ENCODE measurements at regions not wholly inside any gene's neighbourhood (a gene's known extent, or its start where the extent isn't known, plus 50 kb on each side); places are given as distances from the start of the nearest gene placed in this dataset.

DNA sequence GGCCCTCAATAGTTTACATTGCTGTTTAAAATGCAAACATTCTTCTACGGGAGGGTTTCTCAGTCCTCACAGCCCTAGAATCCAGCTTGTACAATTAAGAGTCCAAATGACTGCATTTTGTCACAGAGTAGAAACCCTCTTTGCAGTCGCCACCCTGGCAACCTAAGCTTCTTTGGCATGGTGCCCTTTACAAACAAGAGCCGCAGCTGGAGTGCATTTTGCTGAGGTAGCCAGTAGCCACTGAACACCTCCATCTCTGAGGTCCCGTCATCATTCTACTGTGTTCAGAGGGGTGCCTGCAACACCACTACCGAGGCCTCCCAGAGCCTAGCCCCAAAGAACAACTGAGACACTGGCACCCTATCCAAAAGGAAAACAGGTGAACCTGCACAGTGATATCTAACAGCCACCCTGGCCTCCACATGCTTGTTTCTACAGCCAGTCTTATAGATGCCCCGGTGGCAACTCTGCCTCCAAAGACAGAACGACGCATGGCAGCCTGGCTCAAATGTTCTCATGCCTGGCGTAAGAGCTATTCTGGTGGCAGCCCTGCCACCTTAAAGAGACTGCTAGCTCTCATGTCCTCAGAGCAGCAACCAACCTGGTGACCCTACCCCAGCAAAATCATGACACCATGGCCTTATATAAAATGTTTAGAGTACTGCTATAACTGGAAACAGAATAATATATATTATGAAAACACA is 801.9 kb downstream of the TECRL start:
- Histone ChIP-seq H3K36me3 (ENCODE audit: insufficient read depth) (no peaks in the 10 kb centered on the region), H3K4me1 (ENCODE audit: insufficient read depth) (no peaks in the 10 kb centered on the region), H3K4me3 (ENCODE audit: low read depth, low read length) (no peak overlapping the region), H3K27ac (ENCODE audit: low read depth) (no peak overlapping the region)
- DNase-seq (ENCODE audit: extremely low spot score): no peak
- 68% methylated on average over 9 of the region's 9 CpGs for WGBS

DNA sequence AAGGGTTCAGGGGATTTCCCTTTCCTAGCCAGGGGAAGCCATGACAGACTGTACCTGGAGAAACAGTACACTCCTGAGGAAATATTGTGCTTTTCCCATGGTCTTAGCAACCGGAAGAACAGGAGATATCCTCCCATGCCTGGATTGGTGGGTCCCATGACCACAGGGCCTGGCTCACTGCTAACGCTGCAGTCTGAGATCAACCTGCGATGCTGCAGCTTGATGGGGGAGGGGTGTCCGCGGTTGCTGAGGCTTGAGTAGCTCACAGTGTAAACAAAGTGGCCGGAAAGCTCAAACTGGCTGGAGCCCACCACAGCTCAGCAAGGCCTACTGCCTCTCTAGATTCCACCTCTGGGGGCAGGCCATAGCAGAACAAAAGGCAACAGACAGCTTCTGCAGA is 819.5 kb downstream of the TECRL start:
- Histone ChIP-seq H3K4me1 (ENCODE audit: insufficient read depth) (no peaks in the 10 kb centered on the region), H3K4me3 (ENCODE audit: low read depth, low read length) (no peak overlapping the region), H3K36me3 (ENCODE audit: insufficient read depth) (no peaks in the 10 kb centered on the region), H3K27ac (ENCODE audit: low read depth) (no peak overlapping the region)
- DNase-seq (ENCODE audit: extremely low spot score): no peak
- WGBS: 65% methylated on average over 6 of the region's 6 CpGs

- H3K36me3 ChIP-seq (ENCODE audit: insufficient read depth): no peaks in the 10 kb centered on the region
These were observed 825.7 kb downstream of the TECRL start for GRCh38 chr4:63583561-63583960.

DNA sequence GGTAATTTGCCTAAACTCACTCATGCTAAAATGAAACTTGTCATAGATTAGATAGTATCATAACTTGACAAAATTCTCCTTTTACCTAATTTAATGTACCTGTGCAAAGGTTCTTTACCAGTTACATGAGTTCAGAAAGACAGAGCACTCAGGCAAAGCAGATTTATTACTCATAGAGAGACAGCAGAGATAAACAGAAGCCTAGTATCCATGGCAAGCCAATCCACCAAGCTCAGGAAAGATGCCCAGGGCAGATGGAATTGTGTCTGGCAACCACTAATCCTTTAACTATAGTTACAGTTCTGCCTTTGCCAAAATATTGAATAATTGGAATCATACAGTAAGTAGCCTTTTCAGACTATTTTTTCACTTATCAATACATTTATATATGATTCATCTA is 826.2 kb downstream of the TECRL start:
- Histone ChIP-seq H3K4me3 (ENCODE audit: low read depth, low read length) (no peak overlapping the region), H3K27ac (ENCODE audit: low read depth) (no peak overlapping the region), H3K36me3 (ENCODE audit: insufficient read depth) (no peaks in the 10 kb centered on the region), H3K4me1 (ENCODE audit: insufficient read depth) (no peaks in the 10 kb centered on the region)
- no peak for DNase-seq (ENCODE audit: extremely low spot score)

More at GRCh38 chr4:63583561-63583960, 825.7 kb downstream of the TECRL start:
- DNase-seq (ENCODE audit: extremely low spot score): no peak
- WGBS: 51% methylated on average over 2 of the region's 2 CpGs
- Histone ChIP-seq H3K27ac (ENCODE audit: low read depth) (no peak overlapping the region), H3K4me1 (ENCODE audit: insufficient read depth) (no peaks in the 10 kb centered on the region), H3K4me3 (ENCODE audit: low read depth, low read length) (no peak overlapping the region)

DNA sequence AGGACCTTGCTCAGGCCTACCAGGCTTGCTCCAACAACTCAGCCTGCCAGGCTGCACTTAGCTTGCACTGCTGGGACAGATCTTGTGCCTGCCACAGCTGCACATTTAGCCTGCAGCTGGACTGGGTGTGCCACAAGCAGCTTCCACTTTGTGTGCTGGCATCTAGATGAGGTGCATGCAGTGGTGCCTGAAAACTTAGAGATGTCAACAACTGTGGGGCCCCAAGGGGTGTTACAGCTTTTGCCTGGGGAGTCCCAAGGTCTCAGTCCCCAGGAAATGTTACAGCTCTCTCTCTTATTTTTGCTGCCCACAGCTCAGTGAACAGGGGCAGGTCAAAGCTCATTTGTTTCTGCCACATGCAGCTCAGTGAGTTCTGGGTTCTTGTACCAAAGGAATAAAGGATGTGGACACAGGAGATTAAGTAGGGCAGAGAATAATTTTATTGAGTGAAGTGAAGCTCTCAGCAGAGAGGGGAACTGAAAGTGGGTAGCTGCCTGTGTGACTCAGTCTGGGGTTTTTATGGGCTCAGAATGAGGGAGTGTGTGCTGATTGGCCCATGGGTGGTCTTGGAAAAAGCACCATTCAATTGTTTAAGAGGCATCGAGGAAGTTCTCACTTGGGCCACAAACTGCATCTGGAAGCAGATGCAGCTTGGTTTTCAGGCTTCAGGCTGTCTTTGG is 828.3 kb downstream of the TECRL start:
- H3K4me1 ChIP-seq (ENCODE audit: insufficient read depth): no peaks in the 10 kb centered on the region
- no peaks in the 10 kb centered on the region for H3K36me3 ChIP-seq (ENCODE audit: insufficient read depth)
- H3K4me3 ChIP-seq (ENCODE audit: low read depth, low read length): no peak overlapping the region
- no peak overlapping the region for H3K27ac ChIP-seq (ENCODE audit: low read depth)
- WGBS: 27% methylated on average over 1 of the region's 1 CpG
- no peak for DNase-seq (ENCODE audit: extremely low spot score)

DNA sequence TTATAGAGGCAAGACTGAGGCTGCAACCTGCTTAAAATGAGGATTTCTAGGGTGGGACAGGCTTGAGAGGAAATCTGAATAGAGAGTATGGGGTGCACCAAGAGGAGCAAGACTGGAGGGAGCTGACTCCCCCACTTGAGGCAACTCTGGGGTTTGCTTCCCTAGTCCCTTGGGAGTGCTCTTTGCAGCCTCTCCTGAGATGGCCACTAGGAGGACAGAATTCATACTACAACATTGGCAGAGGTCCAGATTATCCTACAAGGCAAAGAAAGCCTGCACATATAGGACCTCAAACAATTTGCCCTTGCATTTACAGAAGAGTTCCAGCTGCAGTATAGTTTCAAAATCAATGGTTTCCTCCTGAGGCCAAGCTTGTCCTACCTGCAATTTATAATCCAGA is 830.9 kb downstream of the TECRL start:
- Histone ChIP-seq H3K27ac (ENCODE audit: low read depth) (no peak overlapping the region), H3K36me3 (ENCODE audit: insufficient read depth) (no peaks in the 10 kb centered on the region), H3K4me1 (ENCODE audit: insufficient read depth) (no peaks in the 10 kb centered on the region), H3K4me3 (ENCODE audit: low read depth, low read length) (no peak overlapping the region)
- no peak for DNase-seq (ENCODE audit: extremely low spot score)

DNA sequence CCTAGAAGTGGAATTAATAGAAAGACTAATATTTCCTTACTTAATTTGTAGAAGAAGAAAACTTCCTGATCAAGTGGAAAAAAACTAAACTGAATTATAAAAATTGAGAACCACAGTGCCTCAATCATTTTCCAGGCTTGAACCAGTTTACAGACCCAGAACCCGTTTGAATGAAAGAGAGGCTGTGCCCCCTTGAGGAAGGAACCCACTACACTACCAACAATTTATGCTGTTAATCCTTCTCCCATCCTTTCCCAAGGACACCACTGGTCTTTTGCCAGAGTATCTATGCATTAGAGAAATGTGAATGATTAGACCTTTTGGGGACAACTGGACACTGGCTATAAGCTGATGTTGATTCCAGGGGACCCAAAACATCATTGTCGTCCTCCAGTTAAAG is 842.6 kb downstream of the TECRL start:
- DNase-seq (ENCODE audit: extremely low spot score): no peak
- Histone ChIP-seq H3K27ac (ENCODE audit: low read depth) (no peak overlapping the region), H3K4me3 (ENCODE audit: low read depth, low read length) (no peak overlapping the region), H3K36me3 (ENCODE audit: insufficient read depth) (no peaks in the 10 kb centered on the region), H3K4me1 (ENCODE audit: insufficient read depth) (no peaks in the 10 kb centered on the region)
- 47% methylated on average over 2 of the region's 2 CpGs for WGBS

GRCh38 chr4:63563288-63564014 is 845.8 kb downstream of the TECRL start:
- no peak overlapping the region for H3K4me3 ChIP-seq (ENCODE audit: low read depth, low read length)
- no peaks in the 10 kb centered on the region for H3K36me3 ChIP-seq (ENCODE audit: insufficient read depth)
- no peaks in the 10 kb centered on the region for H3K4me1 ChIP-seq (ENCODE audit: insufficient read depth)
- no peak for DNase-seq (ENCODE audit: extremely low spot score)
- H3K27ac ChIP-seq (ENCODE audit: low read depth): no peak overlapping the region
- WGBS: 63% methylated on average over 4 of the region's 4 CpGs

DNA sequence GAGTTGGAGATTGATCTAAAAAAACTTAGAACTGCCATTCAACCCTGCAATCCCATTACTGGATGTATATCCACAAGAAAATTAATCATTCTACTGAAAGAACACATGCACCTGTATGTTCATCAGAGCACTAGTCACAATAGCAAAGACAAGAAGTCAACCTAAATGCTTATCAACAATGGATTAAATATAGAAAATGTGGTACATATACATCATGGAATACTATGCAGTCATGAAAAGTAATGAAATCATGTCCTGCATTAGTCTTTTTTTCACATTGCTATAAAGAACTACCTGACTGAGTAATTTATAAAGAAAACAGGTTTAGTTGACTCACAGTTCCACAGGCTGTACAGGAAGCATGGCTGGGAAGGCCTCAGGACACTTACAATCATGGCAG is 850.5 kb downstream of the TECRL start:
- Histone ChIP-seq H3K4me3 (ENCODE audit: low read depth, low read length) (no peak overlapping the region), H3K4me1 (ENCODE audit: insufficient read depth) (no peaks in the 10 kb centered on the region), H3K27ac (ENCODE audit: low read depth) (no peak overlapping the region), H3K36me3 (ENCODE audit: insufficient read depth) (no peaks in the 10 kb centered on the region)
- no peak for DNase-seq (ENCODE audit: extremely low spot score)

DNA sequence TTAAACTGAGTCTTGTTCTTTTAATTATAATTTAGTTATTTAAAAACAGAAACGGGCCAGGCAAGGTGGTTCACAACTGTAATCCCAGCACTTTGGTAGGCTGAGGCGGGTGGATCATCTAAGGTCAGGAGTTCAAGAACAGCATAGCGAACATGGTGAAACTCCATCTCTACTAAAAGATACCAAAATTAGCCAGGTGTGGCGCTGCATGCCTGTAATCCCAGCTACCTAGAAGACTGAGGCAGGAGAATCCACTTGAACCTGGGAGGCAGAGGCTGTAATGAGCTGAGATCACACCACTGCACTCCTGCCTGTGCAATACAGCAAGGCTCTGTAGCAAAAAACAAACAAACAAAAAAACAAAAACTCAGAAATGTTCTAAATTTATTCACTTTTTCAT is 852.9 kb downstream of the TECRL start:
- no peak overlapping the region for H3K27ac ChIP-seq (ENCODE audit: low read depth)
- DNase-seq (ENCODE audit: extremely low spot score): no peak
- 73% methylated on average over 4 of the region's 4 CpGs for WGBS
- no peaks in the 10 kb centered on the region for H3K4me1 ChIP-seq (ENCODE audit: insufficient read depth)
- H3K36me3 ChIP-seq (ENCODE audit: insufficient read depth): no peaks in the 10 kb centered on the region
- H3K4me3 ChIP-seq (ENCODE audit: low read depth, low read length): no peak overlapping the region

- H3K4me1 ChIP-seq (ENCODE audit: insufficient read depth): no peaks in the 10 kb centered on the region
- DNase-seq (ENCODE audit: extremely low spot score): no peak
- H3K4me3 ChIP-seq (ENCODE audit: low read depth, low read length): no peak overlapping the region
These were observed 856.1 kb downstream of the TECRL start for GRCh38 chr4:63553123-63553522.

DNA sequence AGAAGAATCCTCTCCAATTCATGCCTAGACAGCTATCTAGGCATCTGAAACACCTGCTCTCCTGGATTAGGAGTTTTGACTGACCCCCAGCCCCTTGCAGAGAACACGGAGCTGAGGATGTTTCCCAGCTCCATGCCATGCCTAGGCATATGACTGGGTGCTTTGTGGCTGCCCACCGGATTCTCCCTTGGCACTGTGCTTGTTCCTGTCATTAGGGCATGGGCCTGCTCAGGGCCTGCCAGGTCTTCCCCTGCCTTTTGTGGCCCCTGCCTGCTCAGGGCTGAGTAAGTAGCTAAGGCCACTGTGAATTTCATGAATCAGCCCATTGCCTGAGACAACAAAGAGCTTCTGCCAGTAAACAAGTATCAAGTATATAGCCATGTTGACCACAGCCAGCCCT is 867.4 kb downstream of the TECRL start:
- Histone ChIP-seq H3K27ac (ENCODE audit: low read depth) (no peak overlapping the region), H3K36me3 (ENCODE audit: insufficient read depth) (no peaks in the 10 kb centered on the region), H3K4me1 (ENCODE audit: insufficient read depth) (no peaks in the 10 kb centered on the region), H3K4me3 (ENCODE audit: low read depth, low read length) (no peak overlapping the region)
- DNase-seq (ENCODE audit: extremely low spot score): no peak
- 59% methylated on average over 2 of the region's 2 CpGs for WGBS

More at GRCh38 chr4:63553123-63553522, 856.1 kb downstream of the TECRL start:
- Histone ChIP-seq H3K27ac (ENCODE audit: low read depth) (no peak overlapping the region), H3K36me3 (ENCODE audit: insufficient read depth) (no peaks in the 10 kb centered on the region)

DNA sequence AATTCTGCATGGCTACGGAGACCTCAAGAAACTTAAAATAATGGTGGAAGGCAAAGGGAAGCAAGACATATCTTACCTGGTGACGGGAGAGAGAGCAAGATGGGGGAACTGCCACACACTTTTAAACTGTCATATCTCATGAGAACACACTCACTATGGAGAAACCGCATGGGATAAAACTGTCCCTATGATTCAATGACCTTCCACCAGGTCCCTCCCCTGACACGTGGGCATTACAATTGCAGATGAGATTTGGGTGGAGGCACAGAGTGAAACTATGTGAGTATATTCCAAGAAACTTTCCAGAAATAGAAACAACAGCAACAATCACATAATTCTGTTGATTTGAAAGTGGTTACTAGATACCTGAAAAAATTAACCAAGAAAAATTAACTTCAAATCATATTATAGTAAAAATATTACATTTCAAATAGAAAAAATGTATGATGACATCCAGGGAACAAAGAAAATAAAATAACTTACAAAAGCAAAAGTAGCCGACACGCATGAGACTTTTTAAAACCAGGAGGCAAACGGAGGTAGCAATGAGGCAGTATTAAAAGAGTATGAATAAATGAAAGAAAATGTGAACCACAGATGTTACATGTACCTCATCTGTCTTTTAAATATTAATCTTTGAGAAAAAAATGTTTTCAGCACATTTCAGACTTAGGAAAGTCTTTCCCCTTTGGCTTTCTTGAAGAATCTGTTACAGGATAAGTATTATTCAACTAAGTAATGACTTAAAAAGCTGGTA is 879.5 kb downstream of the TECRL start:
- 75% methylated on average over 7 of the region's 7 CpGs for WGBS
- H3K36me3 ChIP-seq (ENCODE audit: insufficient read depth): no peaks in the 10 kb centered on the region
- H3K4me3 ChIP-seq (ENCODE audit: low read depth, low read length): no peak overlapping the region
- H3K27ac ChIP-seq (ENCODE audit: low read depth): no peak overlapping the region
- no peak for DNase-seq (ENCODE audit: extremely low spot score)
- H3K4me1 ChIP-seq (ENCODE audit: insufficient read depth): no peaks in the 10 kb centered on the region

Measured in urinary bladder (tissue), 3 donors.